ENCODE measurements at regions not wholly inside any gene's neighbourhood (a gene's known extent, or its start where the extent isn't known, plus 50 kb on each side); places are given as distances from the start of the nearest gene placed in this dataset.

DNA sequence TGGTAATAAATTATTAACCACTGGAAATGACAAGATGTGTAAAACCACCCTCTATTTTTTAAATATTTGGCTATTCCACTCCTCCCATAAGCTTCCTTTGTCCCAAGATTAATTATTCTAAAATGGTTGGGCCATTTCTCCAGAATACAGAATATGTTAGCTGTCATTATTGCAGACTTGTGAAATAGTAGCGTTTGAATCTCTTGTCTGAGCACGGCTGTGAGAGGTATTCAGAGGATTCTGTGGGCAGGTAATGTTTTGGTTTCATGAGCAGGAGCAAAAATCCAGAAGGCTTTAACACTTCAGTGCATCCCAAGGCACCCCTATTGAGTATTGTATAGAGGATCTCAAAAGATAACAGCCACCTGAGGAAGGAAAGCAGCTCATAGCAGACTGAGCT lies 256.0 kb downstream of the UQCRFS1 start:
- TF ChIP-seq, protein P1, sequence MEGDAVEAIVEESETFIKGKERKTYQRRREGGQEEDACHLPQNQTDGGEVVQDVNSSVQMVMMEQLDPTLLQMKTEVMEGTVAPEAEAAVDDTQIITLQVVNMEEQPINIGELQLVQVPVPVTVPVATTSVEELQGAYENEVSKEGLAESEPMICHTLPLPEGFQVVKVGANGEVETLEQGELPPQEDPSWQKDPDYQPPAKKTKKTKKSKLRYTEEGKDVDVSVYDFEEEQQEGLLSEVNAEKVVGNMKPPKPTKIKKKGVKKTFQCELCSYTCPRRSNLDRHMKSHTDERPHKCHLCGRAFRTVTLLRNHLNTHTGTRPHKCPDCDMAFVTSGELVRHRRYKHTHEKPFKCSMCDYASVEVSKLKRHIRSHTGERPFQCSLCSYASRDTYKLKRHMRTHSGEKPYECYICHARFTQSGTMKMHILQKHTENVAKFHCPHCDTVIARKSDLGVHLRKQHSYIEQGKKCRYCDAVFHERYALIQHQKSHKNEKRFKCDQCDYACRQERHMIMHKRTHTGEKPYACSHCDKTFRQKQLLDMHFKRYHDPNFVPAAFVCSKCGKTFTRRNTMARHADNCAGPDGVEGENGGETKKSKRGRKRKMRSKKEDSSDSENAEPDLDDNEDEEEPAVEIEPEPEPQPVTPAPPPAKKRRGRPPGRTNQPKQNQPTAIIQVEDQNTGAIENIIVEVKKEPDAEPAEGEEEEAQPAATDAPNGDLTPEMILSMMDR (IDR thresholded peaks at IDR 0.05 in 4 of 5, conservative IDR thresholded peaks at IDR 0.05 in 1 of 5), result no peak
- no peak for TF ChIP-seq POLR2A (IDR thresholded peaks at IDR 0.05)

Measured in gastrocnemius medialis (tissue), 4 donors.